Smooth muscle cell (in vitro differentiated cells): ENCODE measurements at regions not wholly inside any gene's neighbourhood (a gene's known extent, or its start where the extent isn't known, plus 50 kb on each side); places are given as distances from the start of the nearest gene placed in this dataset.

ENCODE experiments used
- DNase-seq: peaks from one replicate; lab custom pipeline; 2025; ENCODE audit not compliant: unreplicated experiment; lab: John Stamatoyannopoulos, UW
- H2AFZ ChIP-seq: fragments of 200-600 bp; sonication (generic); 2 replicates; pipeline ENCODE4 v1.6.0; 2016; ENCODE audit warnings: antibody characterized with exemption, low read depth, mild to moderate bottlenecking
- H3F3A ChIP-seq: fragments of 200-600 bp; sonication (generic); 2 replicates; pipeline ENCODE4 v1.6.0; 2017; ENCODE audit warnings: antibody characterized with exemption, low read depth
- H3K27ac ChIP-seq: fragments of 200-600 bp; sonication (generic); 2 replicates; pipeline ENCODE4 v1.5.1; 2016; ENCODE audit warnings: low read depth, mild to moderate bottlenecking
- H3K27me3 ChIP-seq: fragments of 200-600 bp; sonication (generic); 2 replicates; pipeline ENCODE4 v1.6.1; 2016; ENCODE audit warnings: low read depth, mild to moderate bottlenecking
- H3K36me3 ChIP-seq: fragments of 200-600 bp; sonication (generic); 2 replicates; pipeline ENCODE4 v1.5.1; 2016; ENCODE audit warnings: low read depth
- H3K4me1 ChIP-seq: fragments of 200-600 bp; sonication (generic); 2 replicates; pipeline ENCODE4 v1.5.1; 2016; ENCODE audit warnings: low read depth
- H3K4me2 ChIP-seq: fragments of 200-600 bp; sonication (generic); 2 replicates; pipeline ENCODE4 v1.6.0; 2016; ENCODE audit warnings: mild to moderate bottlenecking
- H3K4me3 ChIP-seq: fragments of 200-600 bp; sonication (generic); 2 replicates; pipeline ENCODE4 v1.5.1; 2016; ENCODE audit warnings: mild to moderate bottlenecking
- H3K79me2 ChIP-seq: fragments of 200-600 bp; sonication (generic); 2 replicates; pipeline ENCODE4 v1.6.0; 2016; ENCODE audit warnings: low read depth, mild to moderate bottlenecking
- H3K9ac ChIP-seq: fragments of 200-600 bp; sonication (generic); 2 replicates; pipeline ENCODE4 v1.6.0; 2016; ENCODE audit warnings: low read depth
- H3K9me3 ChIP-seq: fragments of 200-600 bp; sonication (generic); replicated peaks from 2 replicates; pipeline ENCODE4 v1.5.1; 2016; ENCODE audit warnings: low read depth
- H4K20me1 ChIP-seq: fragments of 200-600 bp; sonication (generic); 2 replicates; pipeline ENCODE4 v1.6.0; 2016; ENCODE audit warnings: low read depth
- CTCF ChIP-seq: fragments of 200-600 bp; sonication (generic); IDR thresholded peaks from 2 replicates; pipeline ENCODE4 v1.5.1; 2017; ENCODE audit warnings: borderline replicate concordance, mild to moderate bottlenecking, antibody characterized with exemption; ENCODE audit not compliant: insufficient read depth, poor library complexity, severe bottlenecking
- WGBS: methylation state at CpG from one replicate; pipeline ENCODE4 v1.1.7; 2016; ENCODE audit warnings: low lambda C conversion rate; 5-methylcytosine and 5-hydroxymethylcytosine counted together

GRCh38 chr3:103406320-103406850 is 971.6 kb downstream of the ZPLD1 start:
- Histone ChIP-seq H3F3A (no peaks in the 10 kb centered on the region), H3K9ac (no peak overlapping the region), H2AFZ (no peak overlapping the region), H3K4me3 (no peak overlapping the region), H3K27me3 (no peaks in the 10 kb centered on the region), H3K4me1 (no peaks in the 10 kb centered on the region), H3K79me2 (no peaks in the 10 kb centered on the region), H3K4me2 (no peak overlapping the region), H3K27ac (no peak overlapping the region), H4K20me1 (no peaks in the 10 kb centered on the region), H3K9me3 (no peaks in the 10 kb centered on the region), H3K36me3 (no peaks in the 10 kb centered on the region)
- no peak for TF ChIP-seq CTCF
- DNase-seq = no peak
- 88% methylated on average over 7 of the region's 7 CpGs for WGBS

- Histone ChIP-seq H2AFZ (no peak overlapping the region), H3K4me1 (no peaks in the 10 kb centered on the region)
These were observed 975.4 kb downstream of the ZPLD1 start for GRCh38 chr3:103410231-103410630.

GRCh38 chr3:103421460-103421859 is 986.6 kb downstream of the ZPLD1 start:
- no peak for DNase-seq
- Histone ChIP-seq H3K27me3 (no peaks in the 10 kb centered on the region), H3K79me2 (no peaks in the 10 kb centered on the region), H3K4me2 (no peak overlapping the region), H3K9me3 (no peaks in the 10 kb centered on the region), H3K4me1 (no peaks in the 10 kb centered on the region), H3K4me3 (no peak overlapping the region), H3K9ac (no peak overlapping the region), H3K36me3 (no peaks in the 10 kb centered on the region), H3F3A (no peaks in the 10 kb centered on the region), H3K27ac (no peak overlapping the region), H4K20me1 (no peaks in the 10 kb centered on the region), H2AFZ (no peak overlapping the region)
- TF ChIP-seq CTCF = no peak
- WGBS = 91% methylated on average over 3 of the region's 3 CpGs

More at GRCh38 chr3:103410231-103410630, 975.4 kb downstream of the ZPLD1 start:
- Histone ChIP-seq H3K9me3 (no peaks in the 10 kb centered on the region), H3F3A (no peaks in the 10 kb centered on the region), H3K36me3 (no peaks in the 10 kb centered on the region), H3K27me3 (no peaks in the 10 kb centered on the region), H3K9ac (no peak overlapping the region), H3K27ac (no peak overlapping the region), H3K4me2 (no peak overlapping the region), H3K4me3 (no peak overlapping the region), H3K79me2 (no peaks in the 10 kb centered on the region), H4K20me1 (no peaks in the 10 kb centered on the region)
- WGBS = 55% methylated on average over 17 of the region's 17 CpGs
- no peak for TF ChIP-seq CTCF
- DNase-seq = no peak

- H3K36me3 ChIP-seq = no peaks in the 10 kb centered on the region
- no peak overlapping the region for H3K4me3 ChIP-seq
- H2AFZ ChIP-seq = no peak overlapping the region
- 83% methylated on average over 4 of the region's 4 CpGs for WGBS
- no peak overlapping the region for H3K9ac ChIP-seq
- no peaks in the 10 kb centered on the region for H3K79me2 ChIP-seq
- no peaks in the 10 kb centered on the region for H4K20me1 ChIP-seq
- no peak overlapping the region for H3K27ac ChIP-seq
- no peak for DNase-seq
- H3K27me3 ChIP-seq = no peaks in the 10 kb centered on the region
- no peaks in the 10 kb centered on the region for H3K4me1 ChIP-seq
- H3K9me3 ChIP-seq = no peaks in the 10 kb centered on the region
- no peaks in the 10 kb centered on the region for H3F3A ChIP-seq
- no peak overlapping the region for H3K4me2 ChIP-seq
- TF ChIP-seq CTCF = no peak
These were observed 1003.1 kb downstream of the ZPLD1 start for GRCh38 chr3:103437883-103438282.
